IMR-90 (cell line): ENCODE measurements at regions not wholly inside any gene's neighbourhood (a gene's known extent, or its start where the extent isn't known, plus 50 kb on each side); places are given as distances from the start of the nearest gene placed in this dataset.

Experiments
- ATAC-seq: fragments of 200-7000 bp; cut with Tn5 transposase; 2 replicates; pipeline ENCODE4 v1.9.1; 2020; ENCODE audit warnings: low read depth, mild to moderate bottlenecking, moderate library complexity
- BruUV-seq: library from RNA; stranded (reverse); fragments of 400-500 nt; replicated peaks from 2 replicates; lab custom pipeline; 2021; lab: Mats Ljungman, UMichigan
- CTCF ChIA-PET: fragments of 300-600 bp; formaldehyde crosslinking; extraction: SDS; loops from one replicate; lab custom pipeline; 2021; ENCODE audit warnings: antibody characterized with exemption; lab: Yijun Ruan, JAX
- POLR2A ChIA-PET: fragments of 300-600 bp; sonication (Branson Sonifier 250); formaldehyde crosslinking; loops from one replicate; lab custom pipeline; 2022; ENCODE audit warnings: antibody characterized with exemption; ENCODE audit not compliant: unreplicated experiment; lab: Charles Lee
- DNase-seq: peaks from one replicate; pipeline ENCODE4 v3.0.0; 2013
- H2AFZ ChIP-seq: replicated peaks from 2 replicates; pipeline ENCODE3; 2013; ENCODE audit warnings: low read length, mild to moderate bottlenecking; ENCODE audit not compliant: poor library complexity
- H2AK5ac ChIP-seq: 2 replicates; pipeline ENCODE4 v1.6.1; 2013; ENCODE audit warnings: low read depth, low read length, inconsistent platforms
- H2AK9ac ChIP-seq: replicated peaks from 2 replicates; pipeline ENCODE3; 2013; ENCODE audit warnings: mild to moderate bottlenecking, low read depth, low read length, moderate library complexity; ENCODE audit not compliant: poor library complexity
- H2BK120ac ChIP-seq: 2 replicates; pipeline ENCODE4 v1.6.1; 2013; ENCODE audit warnings: low read depth, low read length, inconsistent platforms
- H2BK15ac ChIP-seq: 3 replicates; pipeline ENCODE4 v1.6.1; 2013; ENCODE audit warnings: low read depth, low read length, inconsistent platforms
- H2BK20ac ChIP-seq: 2 replicates; pipeline ENCODE4 v1.6.1; 2013; ENCODE audit warnings: low read depth, mild to moderate bottlenecking, inconsistent platforms, low read length, moderate library complexity
- H2BK5ac ChIP-seq: 2 replicates; pipeline ENCODE4 v1.6.1; 2013; ENCODE audit warnings: mild to moderate bottlenecking, low read depth, low read length, inconsistent platforms; ENCODE audit not compliant: poor library complexity, severe bottlenecking
- H3K14ac ChIP-seq: replicated peaks from 2 replicates; pipeline ENCODE4 v1.6.1; 2013; ENCODE audit warnings: low read depth, low read length, inconsistent platforms
- H3K18ac ChIP-seq: 2 replicates; pipeline ENCODE4 v1.6.1; 2013; ENCODE audit warnings: low read depth, low read length, control low read depth
- H3K23ac ChIP-seq: 2 replicates; pipeline ENCODE4 v1.6.1; 2013; ENCODE audit warnings: low read depth, low read length, inconsistent platforms
- H3K27ac ChIP-seq: 2 replicates; pipeline ENCODE4 v1.5.1; 2013; ENCODE audit warnings: mild to moderate bottlenecking, control low read depth, low read length; ENCODE audit not compliant: insufficient read depth
- H3K27me3 ChIP-seq: 2 replicates; pipeline ENCODE4 v1.6.1; 2013; ENCODE audit warnings: low read length; ENCODE audit not compliant: control insufficient read depth, insufficient read depth
- H3K36me3 ChIP-seq: 2 replicates; pipeline ENCODE4 v1.6.1; 2013; ENCODE audit warnings: low read length, mixed read lengths; ENCODE audit not compliant: control insufficient read depth, insufficient read depth
- H3K4ac ChIP-seq: 2 replicates; pipeline ENCODE4 v1.6.1; 2013; ENCODE audit warnings: low read depth, low read length, inconsistent platforms
- H3K4me1 ChIP-seq: 2 replicates; pipeline ENCODE4 v1.6.1; 2013; ENCODE audit warnings: low read length, mixed read lengths; ENCODE audit not compliant: control insufficient read depth, insufficient read depth
- H3K4me2 ChIP-seq: 2 replicates; pipeline ENCODE4 v1.6.1; 2013; ENCODE audit warnings: low read depth, mild to moderate bottlenecking, control low read depth, low read length, moderate library complexity
- H3K4me3 ChIP-seq: 2 replicates; pipeline ENCODE4 v1.5.1; 2013; ENCODE audit warnings: low read depth, mild to moderate bottlenecking, control low read depth, low read length, moderate library complexity; ENCODE audit not compliant: insufficient read depth
- H3K56ac ChIP-seq: 2 replicates; pipeline ENCODE4 v1.6.1; 2013; ENCODE audit warnings: low read length, inconsistent platforms; ENCODE audit not compliant: insufficient read depth; ENCODE audit errors: extremely low read depth
- H3K79me1 ChIP-seq, 2 experiments: 2 replicates each; pipeline ENCODE4 v1.6.1; 2013; ENCODE audit warnings: low read length in 2 of 2, inconsistent platforms in 1 of 2, low read depth in 1 of 2
- H3K9ac ChIP-seq: 2 replicates; pipeline ENCODE4 v1.6.1; 2013; ENCODE audit warnings: low read depth, low read length, control low read depth
- H3K9me1 ChIP-seq: 2 replicates; pipeline ENCODE4 v1.6.1; 2013; ENCODE audit warnings: low read length, inconsistent platforms; ENCODE audit not compliant: insufficient read depth
- H3K9me3 ChIP-seq: 2 replicates; pipeline ENCODE4 v1.6.1; 2013; ENCODE audit warnings: low read length; ENCODE audit not compliant: control insufficient read depth, insufficient read depth
- H4K20me1 ChIP-seq: 2 replicates; pipeline ENCODE4 v1.6.1; 2013; ENCODE audit warnings: low read length, inconsistent platforms; ENCODE audit not compliant: insufficient read depth
- H4K5ac ChIP-seq: 2 replicates; pipeline ENCODE4 v1.6.1; 2013; ENCODE audit warnings: mild to moderate bottlenecking, low read depth, low read length, control low read depth
- H4K8ac ChIP-seq, 2 experiments: 2 replicates each; pipeline ENCODE4 v1.6.1; 2013; ENCODE audit warnings: low read depth in 2 of 2, low read length in 2 of 2, control low read depth in 1 of 2, inconsistent platforms in 1 of 2
- H4K91ac ChIP-seq: 2 replicates; pipeline ENCODE4 v1.6.1; 2013; ENCODE audit warnings: low read depth, low read length, inconsistent platforms; ENCODE audit not compliant: insufficient read depth
- BHLHE40 ChIP-seq: fragments of 150-350 bp; IDR thresholded peaks from 2 replicates; pipeline ENCODE4 v1.6.1; 2016; ENCODE audit warnings: mild to moderate bottlenecking, low read depth, low read length
- CEBPB ChIP-seq: IDR thresholded peaks from 2 replicates; pipeline ENCODE4 v1.6.1; 2012; ENCODE audit warnings: low read depth, low read length, improper control_type of control experiment
- CHD1 ChIP-seq: IDR thresholded peaks from 2 replicates; pipeline ENCODE4 v1.6.1; 2012; ENCODE audit warnings: low read depth, low read length, improper control_type of control experiment
- CTCF ChIP-seq: conservative IDR thresholded peaks from 2 replicates; pipeline ENCODE4 v1.5.1; 2012; ENCODE audit warnings: mild to moderate bottlenecking, low read depth, low read length, improper control_type of control experiment
- FOS ChIP-seq: fragments of 150-350 bp; IDR thresholded peaks from 2 replicates; pipeline ENCODE4 v1.6.1; 2016; ENCODE audit warnings: low read depth, low read length
- MAFK ChIP-seq: IDR thresholded peaks from 2 replicates; pipeline ENCODE4 v1.6.1; 2012; ENCODE audit warnings: low read depth, low read length, improper control_type of control experiment
- MAZ ChIP-seq: IDR thresholded peaks from 2 replicates; pipeline ENCODE4 v1.6.1; 2012; ENCODE audit warnings: low read depth, mild to moderate bottlenecking, low read length, improper control_type of control experiment, moderate library complexity, borderline replicate concordance
- MXI1 ChIP-seq: IDR thresholded peaks from 2 replicates; pipeline ENCODE4 v1.6.1; 2012; ENCODE audit warnings: low read depth, mild to moderate bottlenecking, low read length, moderate library complexity, borderline replicate concordance
- NFE2L2 ChIP-seq: fragments of 150-350 bp; IDR thresholded peaks from 2 replicates; pipeline ENCODE4 v1.6.1; 2016; ENCODE audit warnings: low read depth, mild to moderate bottlenecking, low read length
- POLR2A ChIP-seq: IDR thresholded peaks from 2 replicates; pipeline ENCODE4 v1.6.1; 2012; ENCODE audit warnings: mild to moderate bottlenecking, low read depth, low read length
- RAD21 ChIP-seq: IDR thresholded peaks from 2 replicates; pipeline ENCODE4 v1.6.1; 2012; ENCODE audit warnings: low read length, improper control_type of control experiment
- RCOR1 ChIP-seq: IDR thresholded peaks from 2 replicates; pipeline ENCODE4 v1.6.1; 2012; ENCODE audit warnings: mild to moderate bottlenecking, low read length, improper control_type of control experiment; ENCODE audit not compliant: insufficient replicate concordance
- RFX5 ChIP-seq: IDR thresholded peaks from 2 replicates; pipeline ENCODE4 v1.8.0; 2012; ENCODE audit warnings: low read depth, mild to moderate bottlenecking, low read length, moderate library complexity
- SMC3 ChIP-seq: fragments of 150-350 bp; IDR thresholded peaks from 2 replicates; pipeline ENCODE4 v1.6.1; 2016; ENCODE audit warnings: low read depth, mild to moderate bottlenecking, antibody characterized with exemption, low read length, moderate library complexity
- WGBS, 2 experiments: methylation state at CpG; one replicate each; pipeline versions ENCODE4 v1.1.5 to v1.1.7; 2013; ENCODE audit warnings: missing lambda C conversion rate in 2 of 2; ENCODE audit not compliant: insufficient read length in 1 of 2; ENCODE audit errors: extremely low coverage in 2 of 2; 5-methylcytosine and 5-hydroxymethylcytosine counted together
- dilution Hi-C: fragments of 300-500 bp; cut with HindIII; formaldehyde crosslinking; loops from one replicate; pipeline ENCODE4 v1.14.3; 2018; ENCODE audit warnings: low sequenced_read_pairs; ENCODE audit not compliant: unreplicated experiment
- in situ Hi-C: fragments of 300-500 bp; cut with MboI; formaldehyde crosslinking; loops from 3 replicates; pipeline ENCODE4 v1.14.3; 2019; ENCODE audit warnings: low sequenced_read_pairs, inconsistent platforms, mixed read lengths
- intact Hi-C: fragments of 100-400 bp; cut with micrococcal nuclease; formaldehyde crosslinking; loops from 2 replicates; pipeline ENCODE4 v1.10.0; 2022
- TF ChIP-seq, protein P1 (sequence below): fragments of 150-350 bp; IDR thresholded peaks from 2 replicates; pipeline ENCODE4 v1.6.1; 2017; ENCODE audit warnings: mild to moderate bottlenecking, antibody characterized with exemption, low read length, low read depth
- TF ChIP-seq, protein P2 (sequence below): fragments of 150-350 bp; IDR thresholded peaks from 2 replicates; pipeline ENCODE4 v1.6.1; 2016; ENCODE audit warnings: low read depth, mild to moderate bottlenecking, low read length, moderate library complexity, borderline replicate concordance

GRCh38 chr16:86171329-86171728 is 272.4 kb downstream of the IRF8 start:
- ChIA-PET POLR2A (no interaction called here), CTCF (interaction anchor here (1.0 to 1.4 kb wide), 2 partner anchors 11 to 29 kb away, joined by 3 read pairs; no protein-coding TSS in a partner anchor)
- H2AK5ac ChIP-seq = peak overlapping the region; percentile 90
- peak overlapping the region; percentile 94 for H3K18ac ChIP-seq
- H3K9ac ChIP-seq = peak overlapping the region; percentile 33; the same call in 1 of the 2 replicates
- H3K79me1 ChIP-seq = no peaks in the 10 kb centered on the region
- H4K91ac ChIP-seq = peak overlapping the region; percentile 98
- DNase-seq = peak; percentile 99
- peak overlapping the region; percentile 87 for H3K23ac ChIP-seq
- peak; percentile 99 for ATAC-seq
- H3K4me3 ChIP-seq = no peak overlapping the region
- peak overlapping the region; percentile 99 for H2BK5ac ChIP-seq
- peak overlapping the region; percentile 89 for H4K5ac ChIP-seq
- H3K56ac ChIP-seq = peak overlapping the region; percentile 55; the same call in 1 of the 2 replicates
- H2BK20ac ChIP-seq = peak overlapping the region; percentile 98
- H2BK15ac ChIP-seq = peak overlapping the region; percentile 84; the same call in 2 of the 3 replicates
- H3K9me3 ChIP-seq = peaks cover 9% of the 10 kb centered on the region
- in situ Hi-C loops = no loop called here
- intact Hi-C loops = loop anchor here (2.0 kb wide), 1 partner anchor 49 kb away; no protein-coding TSS in a partner anchor
- WGBS, 2 experiments = 60% methylated on average over 2 of the region's 5 CpGs; no CpG with 5 or more reads in 1 of the 2 experiments
- H3K14ac ChIP-seq = peak overlapping the region; percentile 78
- H3K27ac ChIP-seq = peak overlapping the region; percentile 91
- dilution Hi-C loops = no loop called here
- H2BK120ac ChIP-seq = peak overlapping the region; percentile 99
- peaks cover 12% of the 10 kb centered on the region for H3K4me1 ChIP-seq
- no peaks in the 10 kb centered on the region; the same call in 1 of the 2 replicates for H3K27me3 ChIP-seq
- BruUV-seq = no TSS peak
- no peaks in the 10 kb centered on the region for H4K20me1 ChIP-seq
- H2AK9ac ChIP-seq = peak overlapping the region; percentile 58
- H3K4ac ChIP-seq = peak overlapping the region; percentile 96
- peaks cover 9% of the 10 kb centered on the region for H3K9me1 ChIP-seq
- TF ChIP-seq BHLHE40 (no peak; the same call in 1 of the 2 replicates), CHD1 (no peak), MAFK (no peak), MXI1 (no peak), RFX5 (no peak), CEBPB (peak; percentile 95), RAD21 (no peak), POLR2A (peak; percentile 58), NFE2L2 (no peak), CTCF (no peak), FOS (peak; percentile 96), MAZ (peak; percentile 34; the same call in 1 of the 2 replicates), SMC3 (peak; percentile 8; the same call in 1 of the 2 replicates), RCOR1 (peak; percentile 28)
- TF ChIP-seq, protein P1, sequence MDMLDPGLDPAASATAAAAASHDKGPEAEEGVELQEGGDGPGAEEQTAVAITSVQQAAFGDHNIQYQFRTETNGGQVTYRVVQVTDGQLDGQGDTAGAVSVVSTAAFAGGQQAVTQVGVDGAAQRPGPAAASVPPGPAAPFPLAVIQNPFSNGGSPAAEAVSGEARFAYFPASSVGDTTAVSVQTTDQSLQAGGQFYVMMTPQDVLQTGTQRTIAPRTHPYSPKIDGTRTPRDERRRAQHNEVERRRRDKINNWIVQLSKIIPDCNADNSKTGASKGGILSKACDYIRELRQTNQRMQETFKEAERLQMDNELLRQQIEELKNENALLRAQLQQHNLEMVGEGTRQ = no peak
- TF ChIP-seq, protein P2, sequence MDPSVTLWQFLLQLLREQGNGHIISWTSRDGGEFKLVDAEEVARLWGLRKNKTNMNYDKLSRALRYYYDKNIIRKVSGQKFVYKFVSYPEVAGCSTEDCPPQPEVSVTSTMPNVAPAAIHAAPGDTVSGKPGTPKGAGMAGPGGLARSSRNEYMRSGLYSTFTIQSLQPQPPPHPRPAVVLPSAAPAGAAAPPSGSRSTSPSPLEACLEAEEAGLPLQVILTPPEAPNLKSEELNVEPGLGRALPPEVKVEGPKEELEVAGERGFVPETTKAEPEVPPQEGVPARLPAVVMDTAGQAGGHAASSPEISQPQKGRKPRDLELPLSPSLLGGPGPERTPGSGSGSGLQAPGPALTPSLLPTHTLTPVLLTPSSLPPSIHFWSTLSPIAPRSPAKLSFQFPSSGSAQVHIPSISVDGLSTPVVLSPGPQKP = no peak
- peak overlapping the region; percentile 78 for H3K4me2 ChIP-seq
- peak overlapping the region; percentile 89 for H2AFZ ChIP-seq
- no peaks in the 10 kb centered on the region for H3K36me3 ChIP-seq
- peak overlapping the region; percentile 64 to 95 for H4K8ac ChIP-seq
